HG03025 (cell line): ENCODE measurements at regions not wholly inside any gene's neighbourhood (a gene's known extent, or its start where the extent isn't known, plus 50 kb on each side); places are given as distances from the start of the nearest gene placed in this dataset.
"Not testable (repeated sequence)": the region's sequence is repeated elsewhere in the genome, so short reads cannot be mapped to it uniquely, and the experiment has no call there.

Experiments used
- ATAC-seq: cut with Tn5 transposase; IDR thresholded peaks from one replicate; pipeline ENCODE4 v1.9.1; 2021; ENCODE audit warnings: mild to moderate bottlenecking, moderate library complexity; ENCODE audit not compliant: unreplicated experiment, low FRiP score

DNA sequence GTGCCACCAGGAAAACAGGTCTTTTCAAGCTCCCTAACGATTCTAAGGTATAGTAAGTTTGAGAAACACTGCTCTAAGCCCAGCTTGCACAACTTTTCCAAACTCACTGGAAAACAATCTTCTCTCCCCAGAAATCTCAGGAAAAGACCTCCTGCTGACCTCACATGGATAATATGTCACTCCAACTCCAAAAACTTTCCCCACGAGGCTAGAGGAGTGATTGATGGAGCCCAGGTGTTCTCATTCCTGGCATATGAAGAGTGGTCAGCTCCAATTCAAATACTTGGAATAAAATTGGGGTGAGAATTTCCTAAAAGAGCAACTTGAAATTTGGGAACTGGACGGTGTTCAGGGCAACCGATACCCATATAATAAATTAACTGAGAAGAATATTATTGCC is 299.9 kb downstream of the PPP4R3C start:
- no peak for ATAC-seq

DNA sequence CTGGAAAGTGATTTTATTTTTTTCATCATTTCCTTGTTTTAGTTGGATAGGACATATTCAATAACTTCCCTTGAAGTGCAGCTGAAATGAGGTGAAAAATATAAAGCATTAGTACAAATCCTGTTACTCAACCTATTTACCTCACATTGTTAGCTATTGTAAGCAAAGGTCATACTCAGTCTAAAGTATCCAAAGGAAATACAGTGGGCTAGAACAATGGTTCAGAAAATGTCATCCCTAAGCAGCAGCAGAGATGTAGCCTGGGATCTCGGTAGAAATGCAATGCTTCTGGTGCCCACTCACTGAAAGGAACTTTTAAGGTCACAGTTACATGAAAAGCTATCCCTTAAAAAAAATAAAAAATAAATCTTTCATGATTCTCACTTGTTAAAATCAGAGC is 300.6 kb downstream of the PPP4R3C start:
- no peak for ATAC-seq

DNA sequence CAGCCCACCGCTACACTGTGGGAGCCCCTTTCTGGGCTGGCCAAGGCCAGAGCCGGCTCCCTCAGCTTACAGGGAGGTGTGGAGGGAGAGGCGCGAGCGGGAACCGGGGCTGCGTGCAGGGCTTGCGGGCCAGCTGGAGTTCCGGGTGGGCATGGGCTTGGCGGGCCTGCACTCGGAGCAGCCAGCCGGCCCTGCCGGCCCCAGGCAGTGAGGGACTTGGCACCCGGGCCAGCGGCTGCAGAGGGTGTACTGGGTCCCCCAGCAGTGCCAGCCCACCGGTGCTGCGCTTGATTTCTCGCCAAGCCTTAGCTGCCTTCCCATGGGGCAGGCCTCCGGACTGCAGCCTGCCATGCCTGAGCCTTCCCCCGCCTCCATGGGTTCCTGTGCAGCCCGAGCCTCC is 306.2 kb downstream of the PPP4R3C start:
- not testable (repeated sequence) for ATAC-seq

DNA sequence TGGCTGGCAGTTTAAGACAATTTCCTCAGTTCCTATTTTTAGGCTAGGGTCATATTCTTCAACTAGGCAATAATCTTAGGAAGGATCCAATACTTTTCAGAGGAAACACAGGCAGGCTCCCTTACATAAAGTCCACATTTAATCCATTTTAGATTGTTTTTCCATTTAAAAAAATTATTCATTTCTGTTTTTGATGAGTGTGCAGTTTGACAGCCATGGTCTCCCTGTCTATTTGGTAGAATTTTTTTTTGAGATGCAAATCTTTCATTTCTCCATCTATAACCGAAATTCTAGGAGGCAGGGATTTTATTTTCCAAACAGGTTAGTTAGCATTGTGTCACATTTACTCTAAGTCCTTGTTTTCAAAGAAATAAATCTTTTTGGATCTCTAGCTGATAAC is 326.8 kb downstream of the PPP4R3C start:
- ATAC-seq, result no peak

DNA sequence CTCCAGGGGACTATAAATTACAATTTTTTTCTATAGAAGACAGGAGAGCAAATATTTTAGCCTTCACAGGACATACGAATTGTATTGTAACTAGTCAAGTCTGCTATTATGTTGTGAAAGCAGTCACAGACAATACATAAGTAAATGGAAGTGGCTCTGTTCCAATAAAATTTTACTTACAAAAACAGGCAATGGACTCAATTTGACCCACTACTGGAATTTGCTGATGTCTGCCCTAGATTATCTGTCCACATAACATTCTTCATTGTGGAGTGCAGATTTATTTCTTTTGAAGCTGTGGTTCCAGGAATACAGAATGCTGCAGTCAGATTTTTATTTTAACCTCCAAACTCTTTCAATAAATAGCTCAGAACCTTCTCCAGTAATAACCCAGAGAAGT is 330.3 kb downstream of the PPP4R3C start:
- ATAC-seq, result no peak

DNA sequence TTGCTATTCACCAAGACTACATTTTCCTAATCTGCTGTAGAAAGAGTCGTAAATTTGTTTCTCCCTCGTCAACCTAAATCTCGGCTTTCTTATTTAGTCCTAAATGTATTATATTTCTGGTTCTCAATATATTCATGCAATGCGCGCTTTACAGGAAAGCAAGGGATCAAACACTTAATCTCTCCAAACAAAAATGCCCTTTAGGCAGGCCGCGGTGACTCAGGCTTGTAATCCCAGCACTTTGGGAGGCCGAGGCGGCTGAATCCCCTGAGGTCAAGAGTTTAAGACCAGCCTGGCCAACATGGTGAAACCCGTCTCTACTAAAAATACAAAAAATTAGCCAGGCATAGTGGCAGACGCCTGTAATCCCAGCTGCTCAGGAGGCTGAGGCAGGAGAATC is 376.0 kb downstream of the PPP4R3C start:
- not testable (repeated sequence) for ATAC-seq

DNA sequence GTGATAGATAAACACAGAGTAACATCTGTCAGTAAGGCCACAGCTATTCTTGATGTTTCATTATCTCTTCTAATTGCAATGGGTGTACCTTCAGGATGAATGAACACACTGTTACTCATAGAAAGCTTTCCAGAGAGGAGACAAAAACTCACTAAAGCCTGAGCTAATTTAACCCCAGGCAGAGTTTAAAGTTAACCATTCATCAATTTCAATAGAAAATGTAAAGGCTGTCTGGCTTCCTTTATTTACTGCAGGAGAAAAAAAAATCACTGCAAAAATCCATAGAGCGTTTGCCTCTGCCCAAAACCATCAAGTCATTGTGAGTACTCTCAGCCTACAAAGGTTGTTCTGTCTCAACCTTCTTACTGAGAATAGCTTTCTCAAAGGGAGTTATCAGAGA is 376.9 kb downstream of the PPP4R3C start:
- no peak for ATAC-seq

DNA sequence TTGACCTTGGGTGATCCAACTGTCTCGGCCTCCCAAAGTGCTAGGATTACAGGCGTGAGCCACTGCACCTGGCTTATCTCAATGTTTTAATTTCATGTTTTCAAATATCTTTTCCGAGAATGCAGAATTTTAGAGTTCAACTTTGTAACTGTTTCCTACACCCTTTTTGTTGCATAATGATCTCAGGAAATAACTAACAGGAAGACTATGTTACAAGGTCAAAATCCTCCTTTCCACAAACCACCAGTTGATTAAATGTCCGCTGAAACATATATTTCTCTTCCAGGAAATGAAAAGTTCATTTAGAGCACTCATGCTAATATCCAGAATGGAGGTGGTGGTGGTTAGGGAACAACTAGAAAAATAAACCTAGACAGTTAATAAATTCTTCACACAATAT is 377.8 kb downstream of the PPP4R3C start:
- no peak for ATAC-seq

DNA sequence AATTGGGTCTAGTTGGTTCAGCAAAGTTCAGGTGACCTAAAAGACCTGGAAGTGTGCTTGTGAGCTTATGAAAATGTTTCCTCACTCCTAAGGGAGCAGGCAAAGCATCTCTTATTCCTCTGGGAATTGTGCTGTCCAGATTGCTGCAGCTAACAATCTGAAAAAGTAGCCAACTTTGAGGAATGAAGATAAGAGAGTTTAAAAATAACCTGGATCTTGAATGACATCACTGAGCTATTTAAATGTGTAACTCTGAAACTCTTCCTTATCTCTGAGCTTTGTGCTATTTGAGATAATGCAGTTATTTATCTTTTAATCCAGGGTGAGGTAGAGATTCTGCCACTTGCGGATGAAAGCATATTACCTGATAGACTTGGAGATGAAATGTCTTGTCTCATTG is 384.8 kb downstream of the PPP4R3C start:
- no peak for ATAC-seq

DNA sequence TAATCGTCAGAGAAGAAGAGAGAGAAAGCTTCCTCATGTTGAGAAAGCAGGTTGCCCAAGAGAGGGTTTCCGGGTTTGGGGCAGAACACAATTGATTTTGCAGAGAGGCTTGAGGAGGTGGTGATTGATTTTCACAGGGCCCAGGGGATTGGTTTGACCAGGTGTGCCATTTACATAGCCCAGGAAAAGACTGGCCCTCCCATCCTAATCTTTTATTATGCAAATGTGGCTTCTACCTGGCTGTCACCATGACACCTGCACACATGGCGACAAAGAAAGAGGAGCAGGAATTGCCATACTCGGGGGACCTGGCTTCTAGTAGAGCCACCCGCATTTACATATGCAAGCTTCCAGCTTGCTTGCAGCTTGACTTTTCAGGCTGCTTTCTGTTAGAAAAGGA is 405.3 kb downstream of the PPP4R3C start:
- ATAC-seq, result no peak

DNA sequence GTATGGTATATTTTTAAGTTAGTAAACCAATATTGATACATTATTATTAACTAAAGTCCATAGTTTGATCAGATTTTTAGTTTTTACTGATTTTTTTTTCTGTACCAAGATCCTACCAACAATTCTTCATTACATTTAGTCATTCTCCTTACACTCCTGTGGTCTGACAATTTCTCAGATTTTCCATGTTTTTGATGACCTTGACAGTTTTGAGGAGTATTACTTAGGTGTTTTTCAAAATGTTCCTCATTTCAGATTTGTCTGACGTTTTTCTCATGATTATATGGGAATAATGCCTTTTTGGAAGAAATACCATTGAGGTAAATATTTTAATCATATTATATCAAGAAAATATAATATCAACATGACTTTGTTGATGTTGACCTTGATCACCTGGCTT is 423.8 kb downstream of the PPP4R3C start:
- ATAC-seq, result no peak

DNA sequence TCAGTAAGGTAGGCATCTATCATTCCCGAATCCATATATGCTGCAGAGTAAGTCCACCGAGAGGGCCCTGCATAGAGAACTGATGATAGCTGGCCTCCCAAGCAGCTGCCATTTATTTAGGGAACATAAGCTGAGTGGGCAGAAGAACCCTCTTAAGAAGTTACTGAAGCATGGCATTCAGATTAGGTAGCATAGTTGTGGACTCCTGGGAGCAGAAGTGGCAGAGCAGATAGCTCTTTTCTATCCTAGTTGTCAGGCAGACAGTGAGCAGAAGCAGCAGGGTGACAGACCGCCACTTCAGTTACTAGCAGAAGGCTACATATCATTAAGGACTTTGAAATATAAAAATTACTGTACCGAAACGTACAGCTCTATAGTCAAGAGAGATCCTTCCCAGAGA is 454.7 kb downstream of the PPP4R3C start:
- ATAC-seq, result no peak

DNA sequence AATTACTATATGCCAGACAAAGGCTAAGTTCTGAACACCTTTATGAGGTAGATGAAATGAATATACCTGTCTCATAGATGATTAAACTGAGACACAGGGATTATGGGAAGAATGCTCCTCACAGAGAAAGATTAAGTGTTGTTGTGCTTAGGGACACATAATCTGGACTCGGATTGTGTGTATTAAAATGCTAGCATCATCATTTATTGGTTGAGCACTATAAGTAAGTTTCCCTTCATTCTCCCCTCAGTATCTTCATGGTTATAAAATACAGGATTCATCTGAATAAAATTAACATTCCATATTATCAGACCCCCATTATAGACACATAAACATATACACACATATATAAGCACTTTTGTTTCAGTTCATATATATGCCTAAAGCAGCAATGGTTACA is 463.5 kb downstream of the PPP4R3C start:
- no peak for ATAC-seq

DNA sequence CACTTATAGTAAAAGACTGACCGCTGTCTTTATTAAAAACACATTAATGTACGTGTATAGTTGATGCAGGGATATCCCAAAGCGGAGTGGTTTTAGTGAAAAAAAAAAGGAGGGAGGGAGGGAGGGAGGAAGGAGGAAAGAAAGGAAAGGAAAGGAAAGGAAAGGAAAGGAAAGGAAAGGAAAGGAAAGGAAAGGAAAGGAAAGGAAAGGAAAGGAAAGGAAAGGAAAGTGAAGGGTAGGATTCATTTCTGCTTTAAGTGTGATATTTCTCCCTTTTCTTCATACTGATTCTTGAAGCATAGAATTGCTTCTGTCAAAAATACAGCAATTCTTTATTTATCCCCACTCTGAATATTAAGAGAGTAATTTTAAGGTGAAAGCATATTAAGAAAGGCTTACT is 504.9 kb downstream of the PPP4R3C start:
- no peak for ATAC-seq

DNA sequence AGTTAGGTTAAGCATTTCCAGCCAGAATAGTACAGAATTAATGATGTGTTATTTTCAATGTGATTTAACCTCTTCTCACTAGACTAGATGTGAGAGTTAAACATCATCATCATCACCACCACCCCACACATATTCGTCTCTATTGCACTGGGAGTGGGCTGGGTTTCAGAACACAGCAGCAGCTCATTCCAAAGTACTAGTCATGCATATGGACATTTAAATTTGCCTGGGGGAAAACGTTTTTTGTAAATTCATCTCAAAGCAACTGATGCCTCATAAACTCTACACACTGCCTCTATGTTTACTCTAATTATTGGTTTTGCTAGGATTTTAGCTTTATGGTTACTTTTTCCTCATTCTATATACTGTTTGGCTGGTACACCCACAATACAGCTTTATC is 509.1 kb downstream of the PPP4R3C start:
- ATAC-seq, result no peak

DNA sequence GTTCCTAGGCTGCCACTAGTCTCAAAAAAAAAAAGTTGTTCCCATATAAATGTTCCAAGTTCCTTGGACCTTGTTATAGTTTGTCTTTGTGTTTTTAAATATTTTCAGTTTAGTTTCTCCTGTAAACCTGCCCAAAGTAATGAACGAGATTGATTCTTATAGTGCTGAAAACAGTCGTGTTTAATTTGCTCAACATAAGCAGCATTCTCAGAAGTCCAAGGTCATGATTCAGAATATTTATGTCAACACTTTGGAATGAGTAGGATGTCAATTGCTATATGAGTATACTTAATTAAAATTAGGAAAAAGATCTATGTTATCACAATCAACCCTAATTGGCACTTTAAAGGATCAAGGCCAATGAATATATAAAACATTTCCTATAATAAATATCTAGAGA is 510.9 kb downstream of the PPP4R3C start:
- no peak for ATAC-seq

DNA sequence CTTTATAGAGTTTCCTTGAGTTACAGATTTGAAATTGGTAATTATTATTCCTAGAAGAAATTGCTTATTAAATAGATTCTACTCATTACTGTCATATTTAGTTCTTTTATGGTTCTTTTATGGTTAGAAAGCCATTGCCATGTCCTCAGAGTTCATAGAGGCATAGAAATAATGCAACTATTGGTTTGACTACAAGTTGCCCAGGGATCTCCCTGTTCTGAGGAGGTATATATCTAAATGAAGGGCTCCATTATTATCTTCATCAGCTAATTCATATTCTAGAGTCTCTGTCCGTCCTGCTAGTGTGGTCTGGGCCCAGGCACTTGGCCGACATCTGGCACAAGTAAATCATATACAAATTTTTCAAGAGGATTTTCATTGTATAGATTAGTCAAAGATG is 535.7 kb downstream of the PPP4R3C start:
- ATAC-seq, result no peak

DNA sequence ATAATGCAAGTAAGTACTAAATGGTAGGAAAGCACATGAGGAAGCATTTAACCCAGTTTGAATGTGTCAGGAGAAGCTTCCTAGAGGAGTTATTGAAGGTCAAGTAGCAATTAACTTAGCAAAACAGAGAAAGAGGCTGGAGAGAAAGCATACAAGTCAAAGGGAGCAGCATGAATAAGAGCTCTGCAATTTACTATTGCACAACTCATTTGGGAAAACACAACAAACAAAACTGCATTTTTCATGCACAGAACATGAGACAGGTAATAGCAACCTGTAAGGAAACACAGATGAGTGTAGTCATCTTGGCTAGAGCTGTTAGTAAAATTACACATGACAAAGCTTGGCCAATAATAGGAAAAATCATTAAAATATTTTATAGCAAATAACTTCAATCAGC is 538.1 kb downstream of the PPP4R3C start:
- no peak for ATAC-seq

DNA sequence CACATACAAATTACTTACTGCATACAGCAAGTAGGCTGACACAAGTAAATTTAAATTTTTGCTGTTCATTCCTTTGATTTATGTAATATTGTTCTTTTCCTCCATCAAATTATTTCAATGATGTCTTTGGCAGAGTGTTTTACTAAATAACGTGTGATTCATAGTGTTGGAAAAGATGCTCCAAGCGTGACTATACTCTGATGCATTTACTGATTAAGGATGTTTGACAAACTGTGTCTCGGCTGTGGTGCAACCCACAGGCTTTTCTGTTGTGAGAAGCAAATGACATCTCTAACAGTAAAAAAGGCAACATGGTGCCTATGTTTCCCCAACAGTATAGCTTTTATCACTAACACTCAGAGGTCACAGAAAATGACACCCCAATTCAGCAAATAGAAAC is 540.9 kb downstream of the PPP4R3C start:
- no peak for ATAC-seq

DNA sequence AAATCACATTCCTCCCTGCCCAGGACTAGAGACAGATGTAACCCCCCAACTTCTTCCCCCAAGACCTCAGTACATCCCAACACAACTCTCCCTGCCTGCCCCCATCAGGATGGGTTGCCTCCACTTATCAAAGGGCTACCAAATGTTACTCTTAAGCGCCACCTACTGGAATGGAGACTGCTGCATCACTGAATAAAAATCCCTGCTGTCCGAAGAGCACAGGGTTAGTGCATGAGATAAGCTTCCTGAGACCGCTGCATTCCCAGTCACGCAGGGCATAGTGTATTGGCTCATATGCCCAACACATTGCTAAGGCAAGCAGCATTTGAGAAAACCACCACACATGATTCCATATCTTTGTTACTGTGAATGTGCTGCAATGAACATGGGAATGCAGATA is 544.5 kb downstream of the PPP4R3C start:
- ATAC-seq, result no peak

DNA sequence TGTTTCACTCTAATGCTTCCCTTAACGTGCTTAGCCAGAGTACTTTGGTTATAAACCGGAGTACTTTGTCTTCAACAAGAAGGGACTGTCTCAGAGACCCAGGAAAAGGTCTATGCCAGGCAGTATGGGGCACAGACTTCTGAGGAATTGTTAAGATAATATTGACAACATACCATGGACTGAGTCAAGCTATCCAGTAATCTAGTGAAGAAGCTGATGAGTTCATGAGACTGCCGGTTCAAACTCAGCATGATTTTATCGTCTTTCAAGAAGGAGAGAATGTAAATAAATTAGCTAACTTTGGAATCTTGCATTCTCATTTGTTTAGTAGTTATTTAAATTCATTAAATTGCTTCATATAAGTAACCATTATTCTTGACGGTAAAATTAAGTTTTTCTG is 546.1 kb downstream of the PPP4R3C start:
- no peak for ATAC-seq

DNA sequence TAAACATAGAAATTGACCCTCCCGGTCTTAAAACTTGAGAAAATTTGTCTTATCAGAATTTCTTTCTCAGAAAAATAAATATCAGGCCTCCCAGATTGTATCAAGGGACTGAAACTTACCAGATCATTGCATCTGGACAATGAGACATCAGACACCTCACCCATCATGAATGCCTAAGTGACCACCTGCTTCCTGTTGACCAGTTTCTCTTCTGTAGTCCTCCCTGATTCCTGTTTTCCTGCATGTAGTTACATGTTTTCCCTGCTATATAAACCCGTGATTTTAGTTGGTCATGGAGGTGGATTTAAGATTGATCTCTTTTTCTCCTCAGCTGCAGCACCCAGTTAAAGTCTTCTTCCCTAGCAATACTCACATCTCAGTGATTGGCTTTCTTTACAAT is 548.1 kb downstream of the PPP4R3C start:
- ATAC-seq, result no peak

DNA sequence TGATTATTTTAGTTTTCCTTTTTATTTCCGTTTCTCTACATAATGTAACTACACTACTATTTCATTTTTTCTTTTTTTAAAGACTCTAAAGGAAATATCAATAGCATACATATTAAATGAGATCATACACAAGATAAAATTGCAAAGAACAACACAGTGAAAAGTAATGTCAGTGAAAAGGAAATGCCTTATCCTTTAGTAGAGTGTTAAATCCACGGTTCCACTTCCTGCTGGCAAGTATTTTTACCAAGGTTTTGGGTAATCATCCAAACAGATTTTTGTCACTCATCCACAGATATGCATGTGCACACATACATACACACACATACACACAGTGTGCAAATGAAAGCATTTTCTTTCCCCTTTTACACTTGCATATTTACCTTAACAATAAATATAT is 548.9 kb downstream of the PPP4R3C start:
- ATAC-seq, result no peak

DNA sequence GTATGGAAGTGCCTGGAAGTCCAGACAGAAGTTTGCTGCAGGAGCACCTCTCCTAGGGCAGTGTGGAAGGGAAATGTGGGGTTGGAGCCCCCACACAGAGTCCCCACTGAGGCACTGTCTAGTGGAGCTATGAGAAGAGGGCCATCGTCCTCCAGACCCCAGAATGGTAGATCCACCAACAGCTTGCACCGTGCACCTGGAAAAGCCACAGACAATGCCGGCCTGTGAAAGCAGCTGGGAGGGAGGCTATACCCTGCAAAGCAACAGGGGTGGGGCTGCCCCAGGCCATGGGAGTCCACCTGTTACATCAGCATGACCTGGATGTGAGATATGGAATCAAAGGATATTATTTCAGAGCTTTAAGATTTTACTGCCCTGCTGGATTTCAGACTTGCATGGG is 551.4 kb downstream of the PPP4R3C start:
- ATAC-seq, result not testable (repeated sequence)
